Astrocyte of the spinal cord (primary cell): ENCODE measurements at regions not wholly inside any gene's neighbourhood (a gene's known extent, or its start where the extent isn't known, plus 50 kb on each side); places are given as distances from the start of the nearest gene placed in this dataset.
"Not testable (repeated sequence)": the region's sequence is repeated elsewhere in the genome, so short reads cannot be mapped to it uniquely, and the experiment has no call there.

Experiments used
- DNase-seq: peaks from one replicate; pipeline ENCODE4 v3.0.0; 2011; ENCODE audit warnings: low read depth, low spot score
- H3K4me3 ChIP-seq: 2 replicates; pipeline ENCODE4 v1.5.1; 2011; ENCODE audit warnings: low read depth, mild to moderate bottlenecking, low read length, moderate library complexity
- CTCF ChIP-seq: IDR thresholded peaks from 2 replicates; pipeline ENCODE4 v1.5.1; 2012; ENCODE audit warnings: low read depth, mild to moderate bottlenecking, low read length, inconsistent platforms
- in situ Hi-C: cut with HindIII; loops from 2 replicates; pipeline ENCODE4 v1.10.0; 2017; ENCODE audit warnings: low sequenced_read_pairs

GRCh38 chr9:24900179-24900578, 354.5 kb upstream of the IZUMO3 start:
- TF ChIP-seq CTCF: no peak
- in situ Hi-C loops: no loop called here
- no peak for DNase-seq
- H3K4me3 ChIP-seq: no peak overlapping the region

- no peak for TF ChIP-seq CTCF
- DNase-seq: no peak
- in situ Hi-C loops: no loop called here
- H3K4me3 ChIP-seq: no peak overlapping the region
These were observed 353.8 kb upstream of the IZUMO3 start for GRCh38 chr9:24899463-24899862.

GRCh38 chr9:24897826-24898225, 352.1 kb upstream of the IZUMO3 start:
- no peak overlapping the region for H3K4me3 ChIP-seq
- TF ChIP-seq CTCF: no peak
- no peak for DNase-seq
- in situ Hi-C loops: no loop called here

GRCh38 chr9:24881361-24881760, 335.7 kb upstream of the IZUMO3 start:
- in situ Hi-C loops: no loop called here
- no peak for TF ChIP-seq CTCF
- H3K4me3 ChIP-seq: no peak overlapping the region
- DNase-seq: no peak

GRCh38 chr9:24879591-24879990, 333.9 kb upstream of the IZUMO3 start:
- no peak for TF ChIP-seq CTCF
- no peak for DNase-seq
- H3K4me3 ChIP-seq: no peak overlapping the region
- in situ Hi-C loops: no loop called here

- in situ Hi-C loops, DNase-seq, H3K4me3 ChIP-seq: not testable (repeated sequence)
These were observed 310.9 kb upstream of the IZUMO3 start for GRCh38 chr9:24856601-24857000.

- no peak for DNase-seq
- no peak for TF ChIP-seq CTCF
- in situ Hi-C loops: no loop called here
- no peak overlapping the region for H3K4me3 ChIP-seq
These were observed 300.7 kb upstream of the IZUMO3 start for GRCh38 chr9:24846248-24846912.
